HAP-1 (cell line): ENCODE measurements at regions not wholly inside any gene's neighbourhood (a gene's known extent, or its start where the extent isn't known, plus 50 kb on each side); places are given as distances from the start of the nearest gene placed in this dataset.

ENCODE experiments used
- DNase-seq, 2 experiments: peaks; one replicate each; pipeline ENCODE4 v3.0.0-alpha.2; 2016 to 2020; ENCODE audit warnings: low spot score in 2 of 2
- H3K27me3 ChIP-seq: fragments of 250-450 bp; sonication (Bioruptor Pico); 2 replicates; pipeline ENCODE4 v1.5.1; 2020; ENCODE audit warnings: low read depth, mild to moderate bottlenecking, moderate library complexity
- H3K36me3 ChIP-seq: fragments of 250-450 bp; sonication (Bioruptor Pico); replicated peaks from 2 replicates; pipeline ENCODE4 v1.5.1; 2020; ENCODE audit warnings: mild to moderate bottlenecking
- H3K4me1 ChIP-seq: fragments of 250-450 bp; sonication (Bioruptor Pico); 2 replicates; pipeline ENCODE4 v1.5.1; 2020; ENCODE audit warnings: mild to moderate bottlenecking
- H3K4me3 ChIP-seq: fragments of 250-450 bp; sonication (Bioruptor Pico); 2 replicates; pipeline ENCODE4 v1.5.1; 2020; ENCODE audit warnings: mild to moderate bottlenecking, moderate library complexity
- H3K9me3 ChIP-seq: fragments of 250-450 bp; sonication (Bioruptor Pico); 2 replicates; pipeline ENCODE4 v1.5.1; 2020; ENCODE audit warnings: mild to moderate bottlenecking, moderate library complexity
- in situ Hi-C: fragments of 300-500 bp; cut with MboI; formaldehyde crosslinking; loops from 3 replicates; pipeline ENCODE4 v1.14.3; 2020; ENCODE audit warnings: low sequenced_read_pairs, inconsistent platforms, mixed read lengths

DNA sequence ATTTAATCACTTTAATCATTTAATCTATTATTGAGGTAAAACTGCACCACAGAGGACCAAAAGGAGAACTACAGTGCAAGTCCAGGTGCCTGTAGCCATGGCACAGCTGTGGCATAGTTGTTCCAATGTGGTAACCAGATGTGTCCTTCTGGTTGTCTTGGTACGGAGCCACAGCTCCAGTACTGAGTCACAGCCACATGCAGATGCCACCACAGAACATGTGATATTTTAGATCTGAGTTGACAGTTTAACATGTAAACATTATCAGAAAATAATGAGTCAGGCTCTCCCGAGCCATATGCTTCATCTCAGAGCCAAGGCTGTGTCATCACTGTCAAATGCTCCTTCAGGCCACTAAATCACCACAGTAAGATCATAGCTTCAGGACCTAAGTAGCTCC lies 56.4 kb upstream of the RGS7 start:
- Histone ChIP-seq H3K4me1 (no peaks in the 10 kb centered on the region), H3K4me3 (no peak overlapping the region), H3K36me3 (no peaks in the 10 kb centered on the region), H3K9me3 (no peaks in the 10 kb centered on the region), H3K27me3 (peaks cover 8% of the 10 kb centered on the region; the same call in 1 of the 2 replicates)
- DNase-seq, result no peak
- in situ Hi-C loops, result no loop called here

DNA sequence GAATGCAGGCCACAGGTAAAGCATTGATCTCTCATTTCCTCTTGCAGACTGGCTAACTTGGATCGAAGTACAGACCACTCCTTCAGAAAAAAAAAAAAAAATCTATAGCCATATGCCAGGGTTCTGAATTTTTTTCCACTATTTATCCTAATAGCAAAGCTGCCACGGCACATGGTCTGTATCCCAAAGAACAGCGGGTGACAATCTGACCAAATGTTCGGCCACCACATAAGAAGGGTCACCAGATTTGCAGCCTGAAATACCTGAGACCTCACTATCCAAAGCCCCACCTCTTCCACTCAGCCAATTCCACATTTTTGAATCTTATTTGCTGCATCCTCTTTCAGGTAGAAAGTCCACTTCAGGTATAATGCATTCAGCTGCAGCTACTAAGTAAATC lies 55.6 kb upstream of the RGS7 start:
- no peaks in the 10 kb centered on the region for H3K36me3 ChIP-seq
- H3K4me1 ChIP-seq, result no peaks in the 10 kb centered on the region
- H3K9me3 ChIP-seq, result no peaks in the 10 kb centered on the region
- peaks cover 8% of the 10 kb centered on the region; the same call in 1 of the 2 replicates for H3K27me3 ChIP-seq
- no peak overlapping the region for H3K4me3 ChIP-seq
- DNase-seq, result no peak
- in situ Hi-C loops, result no loop called here

DNA sequence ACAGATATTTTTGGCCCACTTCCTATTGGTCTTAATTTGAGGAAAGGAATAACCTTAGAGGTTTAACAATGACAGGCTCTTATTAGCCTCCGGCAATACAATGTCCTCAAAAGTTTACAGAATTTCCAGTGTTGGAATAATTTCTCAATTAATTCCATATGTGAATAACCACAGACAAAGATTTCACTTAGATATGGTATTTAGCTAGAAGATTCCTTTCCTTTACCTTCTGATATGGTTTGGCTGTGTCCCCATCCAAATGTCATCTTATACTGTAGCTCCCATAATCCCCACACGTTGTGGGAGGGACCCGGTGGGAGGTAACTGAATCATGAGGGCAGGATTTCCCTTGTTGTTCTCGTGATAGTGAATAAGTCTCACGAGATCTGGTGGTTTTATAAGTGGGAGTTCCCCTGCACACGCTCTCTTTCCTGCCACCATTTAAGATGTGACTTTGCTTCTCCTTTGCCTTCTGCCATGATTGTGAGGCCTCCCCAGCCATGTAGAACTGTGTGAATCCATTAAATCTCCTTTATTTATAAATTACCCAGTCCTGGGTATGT lies 54.9 kb upstream of the RGS7 start:
- no peaks in the 10 kb centered on the region for H3K9me3 ChIP-seq
- H3K4me3 ChIP-seq, result no peak overlapping the region
- in situ Hi-C loops, result no loop called here
- no peak for DNase-seq
- H3K27me3 ChIP-seq, result peaks cover 8% of the 10 kb centered on the region; the same call in 1 of the 2 replicates
- no peaks in the 10 kb centered on the region for H3K4me1 ChIP-seq
- H3K36me3 ChIP-seq, result no peaks in the 10 kb centered on the region

DNA sequence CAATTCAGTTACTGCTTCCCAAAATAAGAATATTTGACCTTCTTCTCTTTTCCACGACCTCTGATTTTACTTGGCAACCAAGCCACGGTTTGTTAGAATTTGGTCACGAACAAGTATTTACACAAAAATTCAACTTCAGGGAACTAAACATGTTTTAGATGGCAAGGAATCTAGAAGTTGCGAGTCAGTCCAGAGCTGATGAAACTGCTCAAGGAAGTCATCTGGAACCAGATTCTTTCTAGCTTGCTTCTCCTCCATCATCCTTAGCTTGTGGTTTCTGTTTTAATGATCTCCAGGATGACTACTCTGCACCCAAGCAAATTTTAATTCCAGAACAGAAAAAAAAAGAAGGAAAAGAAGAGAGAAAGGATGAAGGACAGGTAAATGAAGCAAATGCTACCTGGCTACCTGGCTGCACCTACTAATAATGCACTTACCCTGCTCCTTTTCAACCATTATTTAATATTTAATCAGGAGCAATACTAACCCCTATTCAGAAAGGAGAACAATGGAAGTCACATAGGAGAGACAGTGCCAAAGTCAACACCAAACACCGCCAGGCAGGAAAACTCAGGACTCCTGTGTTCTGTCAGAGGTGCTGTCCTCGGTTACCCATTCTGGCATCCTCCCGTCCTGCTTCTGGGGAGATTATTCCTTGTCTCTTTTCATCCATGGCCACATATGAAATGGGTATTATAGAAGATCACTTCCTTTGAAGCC lies 54.2 kb upstream of the RGS7 start:
- Histone ChIP-seq H3K27me3 (peaks cover 8% of the 10 kb centered on the region; the same call in 1 of the 2 replicates), H3K4me3 (no peak overlapping the region), H3K9me3 (no peaks in the 10 kb centered on the region), H3K4me1 (no peaks in the 10 kb centered on the region), H3K36me3 (no peaks in the 10 kb centered on the region)
- DNase-seq, result no peak
- in situ Hi-C loops, result no loop called here

DNA sequence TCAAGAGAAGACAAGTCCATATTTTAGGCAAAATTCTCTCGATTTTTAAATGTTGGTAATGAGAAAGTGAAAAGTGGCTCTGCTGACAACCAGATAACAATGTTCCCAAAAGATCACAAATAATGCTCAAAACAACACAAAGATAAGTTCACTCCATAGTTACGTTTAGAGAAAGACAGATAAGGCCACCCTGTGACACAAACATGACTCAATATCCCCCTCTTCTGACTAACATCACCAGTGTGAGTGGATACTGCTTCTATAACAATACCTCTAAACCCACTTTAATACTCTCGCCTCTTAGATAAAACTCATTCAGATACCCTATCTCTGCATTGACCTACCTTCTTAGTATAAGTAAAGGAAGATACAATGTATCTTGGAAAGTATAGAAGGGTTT lies 51.2 kb upstream of the RGS7 start:
- in situ Hi-C loops, result no loop called here
- no peak overlapping the region for H3K4me3 ChIP-seq
- no peaks in the 10 kb centered on the region for H3K27me3 ChIP-seq
- H3K9me3 ChIP-seq, result no peaks in the 10 kb centered on the region
- DNase-seq, result no peak
- H3K4me1 ChIP-seq, result no peaks in the 10 kb centered on the region
- H3K36me3 ChIP-seq, result no peaks in the 10 kb centered on the region
